Activated naive CD4-positive, alpha-beta T cell treated with anti-CD3 and anti-CD28 coated beads for 36 hours (primary cell): ENCODE measurements at regions not wholly inside any gene's neighbourhood (a gene's known extent, or its start where the extent isn't known, plus 50 kb on each side); places are given as distances from the start of the nearest gene placed in this dataset.

Experiments
- CTCF ChIA-PET: fragments of 350-600 bp; sonication (Branson Sonifier 250); formaldehyde crosslinking; loops from one replicate; lab custom pipeline; 2021; ENCODE audit warnings: antibody characterized with exemption; lab: Charles Lee
- DNase-seq: peaks from one replicate; pipeline ENCODE4 v3.0.0-alpha.2; 2020
- H3K27ac Mint-ChIP-seq: one replicate; pipeline ENCODE4 v1.8.0; 2021; ENCODE audit warnings: mild to moderate bottlenecking, mixed read lengths
- H3K27me3 Mint-ChIP-seq: one replicate; pipeline ENCODE4 v1.8.0; 2021; ENCODE audit warnings: low read depth, mixed read lengths
- H3K36me3 Mint-ChIP-seq: one replicate; pipeline ENCODE4 v1.8.0; 2021; ENCODE audit warnings: low read depth, mixed read lengths
- H3K4me1 Mint-ChIP-seq: one replicate; pipeline ENCODE4 v1.8.0; 2021; ENCODE audit warnings: low read depth, mixed read lengths
- H3K4me3 Mint-ChIP-seq: one replicate; pipeline ENCODE4 v1.8.0; 2021; ENCODE audit warnings: mild to moderate bottlenecking, moderate library complexity, mixed read lengths
- H3K9me3 Mint-ChIP-seq: one replicate; pipeline ENCODE4 v1.8.0; 2021; ENCODE audit warnings: mixed read lengths
- intact Hi-C: fragments of 100-400 bp; cut with micrococcal nuclease; formaldehyde crosslinking; loops from one replicate; pipeline ENCODE4 v1.15.1; 2023

GRCh38 chr2:203804764-203805485 is 62.6 kb upstream of the CTLA4 start:
- no peak overlapping the region for H3K4me3 Mint-ChIP-seq
- DNase-seq: no peak
- H3K4me1 Mint-ChIP-seq: peaks cover 76% of the 10 kb centered on the region
- H3K36me3 Mint-ChIP-seq: peaks cover 9% of the 10 kb centered on the region
- CTCF ChIA-PET: interaction anchor here (1.3 to 4.4 kb wide), 4 partner anchors 9 to 71 kb away, joined by 3 to 29 read pairs (median 10); no protein-coding TSS in a partner anchor
- H3K27ac Mint-ChIP-seq: no peak overlapping the region
- intact Hi-C loops: loop anchor here (1.0 to 5.0 kb wide), 3 partner anchors 40 to 1168 kb away; partner anchors contain the start of gene CD28
- peaks cover 24% of the 10 kb centered on the region for H3K9me3 Mint-ChIP-seq
- no peaks in the 10 kb centered on the region for H3K27me3 Mint-ChIP-seq

- Mint-ChIP-seq H3K36me3 (peaks cover 9% of the 10 kb centered on the region), H3K27ac (no peak overlapping the region), H3K27me3 (no peaks in the 10 kb centered on the region), H3K4me1 (peaks cover 77% of the 10 kb centered on the region), H3K4me3 (no peak overlapping the region), H3K9me3 (peaks cover 24% of the 10 kb centered on the region)
- DNase-seq: no peak
- CTCF ChIA-PET: interaction anchor here (1.3 to 4.4 kb wide), 3 partner anchors 9 to 72 kb away, joined by 3 to 29 read pairs (median 10); no protein-coding TSS in a partner anchor
- intact Hi-C loops: loop anchor here (2.0 kb wide), 1 partner anchor 41 kb away; no protein-coding TSS in a partner anchor
Measured at GRCh38 chr2:203805486-203805838, 62.1 kb upstream of the CTLA4 start.

GRCh38 chr2:203806761-203807160 is 60.8 kb upstream of the CTLA4 start:
- Mint-ChIP-seq H3K27ac (peak overlapping the region; percentile 52), H3K4me3 (no peak overlapping the region), H3K9me3 (peaks cover 13% of the 10 kb centered on the region), H3K4me1 (peaks cover 75% of the 10 kb centered on the region), H3K36me3 (peaks cover 9% of the 10 kb centered on the region), H3K27me3 (no peaks in the 10 kb centered on the region)
- DNase-seq: no peak
- CTCF ChIA-PET: interaction anchor here (0.7 to 2.1 kb wide), 4 partner anchors 23 to 427 kb away, joined by 3 to 10 read pairs (median 4); no protein-coding TSS in a partner anchor
- intact Hi-C loops: no loop called here

- no peak for DNase-seq
- H3K4me3 Mint-ChIP-seq: no peak overlapping the region
- intact Hi-C loops: no loop called here
- H3K27ac Mint-ChIP-seq: no peak overlapping the region
- CTCF ChIA-PET: interaction anchor here (0.6 to 1.4 kb wide), 4 partner anchors 10 to 86 kb away, joined by 3 to 9 read pairs (median 3); no protein-coding TSS in a partner anchor
- peaks cover 9% of the 10 kb centered on the region for H3K36me3 Mint-ChIP-seq
- H3K9me3 Mint-ChIP-seq: peaks cover 13% of the 10 kb centered on the region
- H3K27me3 Mint-ChIP-seq: no peaks in the 10 kb centered on the region
- H3K4me1 Mint-ChIP-seq: peaks cover 79% of the 10 kb centered on the region
Measured at GRCh38 chr2:203808046-203808750, 59.4 kb upstream of the CTLA4 start.

- no peak for DNase-seq
- CTCF ChIA-PET: interaction anchor here (0.6 to 1.1 kb wide), 4 partner anchors 52 to 656 kb away, joined by 3 to 4 read pairs (median 3); no protein-coding TSS in a partner anchor
- Mint-ChIP-seq H3K27me3 (no peaks in the 10 kb centered on the region), H3K27ac (no peak overlapping the region), H3K4me3 (no peak overlapping the region), H3K36me3 (peaks cover 9% of the 10 kb centered on the region), H3K4me1 (peaks cover 79% of the 10 kb centered on the region), H3K9me3 (peaks cover 13% of the 10 kb centered on the region)
- intact Hi-C loops: no loop called here
Measured at GRCh38 chr2:203809084-203809521, 58.5 kb upstream of the CTLA4 start.

GRCh38 chr2:203809991-203810510 is 57.5 kb upstream of the CTLA4 start:
- Mint-ChIP-seq H3K4me3 (no peak overlapping the region), H3K27me3 (no peaks in the 10 kb centered on the region), H3K36me3 (peaks cover 9% of the 10 kb centered on the region), H3K9me3 (peaks cover 11% of the 10 kb centered on the region), H3K27ac (no peak overlapping the region), H3K4me1 (peaks cover 79% of the 10 kb centered on the region)
- CTCF ChIA-PET: interaction anchor here (0.6 to 1.1 kb wide), 5 partner anchors 25 to 278 kb away, joined by 3 to 4 read pairs (median 3); no protein-coding TSS in a partner anchor
- no peak for DNase-seq
- intact Hi-C loops: loop anchor here (2.0 to 10.0 kb wide), 3 partner anchors 27 to 1225 kb away; partner anchors contain the start of gene NBEAL1

- H3K9me3 Mint-ChIP-seq: no peaks in the 10 kb centered on the region
- no peaks in the 10 kb centered on the region for H3K27me3 Mint-ChIP-seq
- no peak overlapping the region for H3K4me3 Mint-ChIP-seq
- peaks cover 78% of the 10 kb centered on the region for H3K4me1 Mint-ChIP-seq
- peak; percentile 87 for DNase-seq
- peak overlapping the region; percentile 70 for H3K27ac Mint-ChIP-seq
- CTCF ChIA-PET: interaction anchor here (0.7 to 5.3 kb wide), 13 partner anchors 8 to 327 kb away, joined by 3 to 54 read pairs (median 4); no protein-coding TSS in a partner anchor
- intact Hi-C loops: loop anchor here (1.0 to 10.0 kb wide), 9 partner anchors 8 to 1227 kb away; partner anchors contain the start of genes CD28, CTLA4 and NBEAL1
- no peaks in the 10 kb centered on the region for H3K36me3 Mint-ChIP-seq
Measured at GRCh38 chr2:203811491-203812221, 55.9 kb upstream of the CTLA4 start.

- Mint-ChIP-seq H3K27me3 (no peaks in the 10 kb centered on the region), H3K4me3 (no peak overlapping the region), H3K27ac (peak overlapping the region; percentile 70), H3K36me3 (no peaks in the 10 kb centered on the region), H3K4me1 (peaks cover 72% of the 10 kb centered on the region), H3K9me3 (no peaks in the 10 kb centered on the region)
- DNase-seq: no peak
- intact Hi-C loops: loop anchor here (5.0 to 10.0 kb wide), 2 partner anchors 800 to 1228 kb away; partner anchors contain the start of gene NBEAL1
- CTCF ChIA-PET: interaction anchor here (0.6 to 5.3 kb wide), 13 partner anchors 9 to 327 kb away, joined by 3 to 54 read pairs (median 4); no protein-coding TSS in a partner anchor
Measured at GRCh38 chr2:203812294-203813221, 55.0 kb upstream of the CTLA4 start.

- H3K4me3 Mint-ChIP-seq: no peak overlapping the region
- CTCF ChIA-PET: interaction anchor here (0.6 to 5.3 kb wide), 18 partner anchors 10 to 1114 kb away, joined by 3 to 54 read pairs (median 4); partner anchors contain the start of gene CTLA4
- H3K27ac Mint-ChIP-seq: no peak overlapping the region
- no peak for DNase-seq
- peaks cover 66% of the 10 kb centered on the region for H3K4me1 Mint-ChIP-seq
- no peaks in the 10 kb centered on the region for H3K9me3 Mint-ChIP-seq
- no peaks in the 10 kb centered on the region for H3K27me3 Mint-ChIP-seq
- no peaks in the 10 kb centered on the region for H3K36me3 Mint-ChIP-seq
- intact Hi-C loops: loop anchor here (2.0 to 10.0 kb wide), 6 partner anchors 279 to 1229 kb away; partner anchors contain the start of genes ABI2, CYP20A1, ICA1L and NBEAL1
Measured at GRCh38 chr2:203813684-203814083, 53.9 kb upstream of the CTLA4 start.
